ENCODE measurements at regions not wholly inside any gene's neighbourhood (a gene's known extent, or its start where the extent isn't known, plus 50 kb on each side); places are given as distances from the start of the nearest gene placed in this dataset.

- intact Hi-C loops (cut with micrococcal nuclease), result no loop called here
These were observed 254.2 kb upstream of the ZNF507 start for GRCh38 chr19:32091241-32091640.

DNA sequence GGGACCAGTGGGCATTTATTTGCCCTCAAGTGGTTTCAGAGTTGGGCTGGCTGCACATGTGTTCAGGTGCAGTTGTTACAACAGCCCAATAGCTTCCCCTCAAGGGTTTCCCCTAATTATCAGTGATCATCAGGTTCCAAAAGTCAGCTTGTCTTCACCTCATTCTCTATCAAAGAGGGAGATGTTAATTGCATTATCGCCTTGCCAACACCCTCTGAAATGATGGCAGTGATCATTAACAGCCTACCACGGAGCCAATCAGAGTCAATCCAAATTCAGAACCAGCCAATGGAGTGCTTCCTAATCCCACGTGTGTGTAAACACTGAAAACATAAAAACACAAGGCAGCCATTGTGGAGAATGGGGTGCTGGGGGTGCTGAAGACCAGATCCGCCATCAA, 248.4 kb upstream of the ZNF507 start:
- intact Hi-C loops (cut with micrococcal nuclease), result no loop called here

- intact Hi-C loops (cut with micrococcal nuclease), result no loop called here
These were observed 247.8 kb upstream of the ZNF507 start for GRCh38 chr19:32097620-32098019.

GRCh38 chr19:32098968-32099367, 246.4 kb upstream of the ZNF507 start:
- intact Hi-C loops (cut with micrococcal nuclease), result no loop called here

GRCh38 chr19:32101206-32101605, 244.2 kb upstream of the ZNF507 start:
- intact Hi-C loops (cut with micrococcal nuclease), result no loop called here

GRCh38 chr19:32103541-32103940, 241.9 kb upstream of the ZNF507 start:
- intact Hi-C loops (cut with micrococcal nuclease), result no loop called here

DNA sequence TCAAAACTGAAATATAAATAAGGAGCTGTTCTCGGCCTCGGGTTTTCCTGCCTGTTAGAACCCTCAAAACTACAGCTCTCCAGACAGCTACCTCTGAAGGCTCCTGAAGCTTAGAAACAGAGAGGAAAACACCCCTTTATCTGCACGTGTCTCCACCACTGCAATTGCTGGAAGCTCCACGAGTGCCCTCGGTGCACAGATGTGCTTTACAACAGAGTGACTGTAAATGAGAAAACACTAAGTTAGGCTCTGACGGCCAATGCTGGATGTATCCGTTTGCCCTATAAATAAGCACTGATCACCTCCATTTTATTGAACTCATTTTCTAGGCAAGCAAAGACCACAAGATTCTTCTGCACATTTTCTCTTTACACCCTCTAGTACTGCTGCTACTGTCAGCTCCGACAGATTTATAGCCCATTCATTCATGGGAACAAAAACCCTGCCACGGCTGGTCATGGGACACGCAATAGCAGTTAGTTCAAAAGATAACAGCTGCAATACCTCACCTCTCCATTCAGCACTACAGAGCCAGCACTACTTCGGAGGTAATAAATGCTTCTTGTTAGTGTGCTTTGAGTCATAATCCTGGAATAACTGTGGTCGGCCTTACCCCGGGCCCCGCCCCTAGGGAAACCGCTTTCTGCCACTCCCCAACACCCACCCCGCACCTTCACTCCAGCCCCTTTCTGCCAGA, 241.1 kb upstream of the ZNF507 start:
- intact Hi-C loops (cut with micrococcal nuclease), result no loop called here

GRCh38 chr19:32104850-32105235, 240.6 kb upstream of the ZNF507 start:
- intact Hi-C loops (cut with micrococcal nuclease), result no loop called here

- intact Hi-C loops (cut with micrococcal nuclease), result no loop called here
These were observed 239.7 kb upstream of the ZNF507 start for GRCh38 chr19:32105527-32106310.

DNA sequence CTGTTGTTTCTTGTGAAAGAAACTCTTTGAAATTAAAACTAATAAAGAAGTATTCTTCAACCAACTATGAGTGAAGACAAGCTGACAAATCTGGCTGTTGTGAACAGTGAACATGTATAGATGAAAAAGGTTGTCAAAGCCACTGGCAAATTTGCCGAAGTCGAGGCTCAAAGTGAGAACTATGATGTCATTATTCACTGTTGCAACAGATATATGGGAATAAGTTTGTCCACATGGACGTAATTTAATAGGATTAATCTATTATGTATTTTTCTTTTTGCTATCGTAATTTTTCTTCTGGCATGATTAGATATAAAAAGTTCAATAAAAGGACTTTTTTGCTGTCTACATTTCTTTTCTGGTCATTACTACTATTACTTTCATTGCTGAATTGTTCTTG, 223.2 kb upstream of the ZNF507 start:
- intact Hi-C loops (cut with micrococcal nuclease), result no loop called here

GRCh38 chr19:32123355-32123940, 222.0 kb upstream of the ZNF507 start:
- intact Hi-C loops (cut with micrococcal nuclease), result no loop called here

GRCh38 chr19:32124585-32124984, 220.8 kb upstream of the ZNF507 start:
- intact Hi-C loops (cut with micrococcal nuclease), result no loop called here

DNA sequence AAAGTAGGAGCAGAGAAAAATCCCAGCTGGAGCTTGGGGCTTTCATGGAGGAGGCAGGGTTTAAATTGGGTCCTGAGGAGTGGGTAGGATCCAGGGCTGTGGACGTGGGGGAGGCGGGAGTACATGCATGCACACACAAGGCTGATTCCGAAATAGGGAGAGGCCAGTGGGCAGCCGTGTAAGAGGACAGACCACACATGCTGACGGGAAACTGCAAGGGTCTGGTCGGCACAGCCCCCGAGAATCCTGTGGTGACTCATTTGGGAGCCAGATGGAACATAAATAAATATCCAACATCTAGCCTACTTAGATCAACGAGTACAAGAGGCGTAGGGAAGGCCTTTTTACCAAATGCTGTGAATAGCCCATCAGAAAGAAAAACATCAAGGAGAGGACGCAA, 216.3 kb upstream of the ZNF507 start:
- intact Hi-C loops (cut with micrococcal nuclease), result no loop called here

DNA sequence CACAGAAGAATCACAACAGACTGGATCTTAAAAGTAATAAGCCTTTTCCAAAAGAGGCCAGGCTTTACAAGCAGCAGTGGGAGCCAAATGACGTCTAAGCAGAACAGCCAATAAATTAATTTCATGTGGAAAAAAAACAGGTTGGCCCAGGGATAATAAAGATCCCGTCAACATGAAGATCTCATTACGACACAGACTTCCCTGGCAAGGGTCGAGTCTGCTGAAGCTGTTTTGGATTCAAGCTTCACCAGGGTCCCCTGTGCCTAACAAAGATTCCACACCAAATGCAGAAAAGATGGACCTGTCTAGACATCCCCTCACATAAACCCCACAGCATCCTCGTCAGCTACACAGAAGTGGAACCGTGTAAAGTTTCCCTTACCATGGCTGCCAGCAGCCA, 215.1 kb upstream of the ZNF507 start:
- intact Hi-C loops (cut with micrococcal nuclease), result no loop called here

DNA sequence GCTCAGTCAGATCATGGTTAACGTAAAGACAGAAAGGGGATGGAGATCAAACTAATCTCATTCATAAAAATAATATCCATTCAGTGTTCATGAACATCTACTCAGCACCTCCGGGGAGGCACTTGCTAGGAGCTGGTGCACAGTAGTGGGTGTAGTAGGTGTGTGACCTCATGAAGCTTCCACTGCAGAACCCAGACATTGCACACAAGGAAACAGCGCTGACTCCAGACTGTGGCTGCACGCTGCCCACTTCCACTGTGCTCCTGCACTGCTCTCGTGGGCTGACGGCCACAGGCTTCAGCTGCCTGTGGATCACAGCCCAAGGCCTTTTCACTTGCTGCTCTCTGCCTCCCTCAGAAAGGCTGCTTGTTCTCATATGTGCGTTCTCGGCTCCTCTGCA, 214.4 kb upstream of the ZNF507 start:
- intact Hi-C loops (cut with micrococcal nuclease), result no loop called here

GRCh38 chr19:32138416-32138815, 207.0 kb upstream of the ZNF507 start:
- intact Hi-C loops (cut with micrococcal nuclease), result no loop called here

- intact Hi-C loops (cut with micrococcal nuclease), result no loop called here
These were observed 203.4 kb upstream of the ZNF507 start for GRCh38 chr19:32141840-32142511.

GRCh38 chr19:32146664-32147063, 198.7 kb upstream of the ZNF507 start:
- intact Hi-C loops (cut with micrococcal nuclease), result no loop called here

GRCh38 chr19:32150605-32151004, 194.8 kb upstream of the ZNF507 start:
- intact Hi-C loops (cut with micrococcal nuclease), result no loop called here

DNA sequence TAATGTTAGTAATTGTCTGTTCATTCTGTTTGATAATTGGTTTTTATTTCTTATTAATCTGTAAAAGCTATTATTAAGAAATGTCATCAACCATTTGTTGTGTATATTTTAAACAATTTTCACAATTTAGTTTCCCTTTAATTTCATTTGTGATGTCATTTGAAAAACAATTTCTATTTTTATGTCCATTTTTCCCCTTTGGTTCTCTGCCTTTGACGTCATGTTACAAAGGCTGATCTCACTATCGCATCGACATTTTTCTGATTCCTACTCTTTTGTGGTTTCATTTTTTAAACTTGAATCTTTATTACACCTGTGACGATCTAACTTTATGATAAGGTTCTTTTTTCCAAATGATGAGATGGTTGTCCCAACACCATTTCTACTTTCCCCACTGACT, 191.0 kb upstream of the ZNF507 start:
- intact Hi-C loops (cut with micrococcal nuclease), result no loop called here

- intact Hi-C loops (cut with micrococcal nuclease), result no loop called here
These were observed 180.9 kb upstream of the ZNF507 start for GRCh38 chr19:32164384-32164992.

GRCh38 chr19:32165141-32165540, 180.3 kb upstream of the ZNF507 start:
- intact Hi-C loops (cut with micrococcal nuclease), result no loop called here

Data from T-helper 2 cell treated with Interferon-gamma antibody and Interleukin-4, amounts not matched to agents 100 ng/mL and 5 ng/mL, for 36 hours (primary cell).